Endothelial cell of umbilical vein (primary cell): ENCODE measurements at regions not wholly inside any gene's neighbourhood (a gene's known extent, or its start where the extent isn't known, plus 50 kb on each side); places are given as distances from the start of the nearest gene placed in this dataset.

ENCODE experiments used
- EZH2 ChIP-seq: IDR thresholded peaks from 2 replicates; pipeline ENCODE4 v1.6.1; 2012; ENCODE audit warnings: borderline replicate concordance, low read depth, mild to moderate bottlenecking, moderate library complexity, low read length, inconsistent platforms; ENCODE audit not compliant: severe bottlenecking
- MYC ChIP-seq: IDR thresholded peaks from one replicate; pipeline ENCODE4 v1.6.1; 2011; ENCODE audit warnings: mild to moderate bottlenecking, low read depth, low read length
- POLR2A ChIP-seq: IDR thresholded peaks from 2 replicates; pipeline ENCODE4 v1.6.1; 2012; ENCODE audit warnings: low read depth, mild to moderate bottlenecking, control low read depth, low read length
- POLR2AphosphoS5 ChIP-seq: IDR thresholded peaks from 2 replicates; pipeline ENCODE4 v1.6.1; 2012; ENCODE audit warnings: low read depth, mild to moderate bottlenecking, control low read depth, low read length, moderate library complexity; ENCODE audit not compliant: insufficient read depth
- TF ChIP-seq, protein P1 (sequence below), 2 donors: IDR thresholded peaks; 1 replicate in 1 of 2; 2 replicates in 1 of 2; pipeline ENCODE4 v1.5.1; 2011; ENCODE audit warnings: low read length in 2 of 2, mild to moderate bottlenecking in 2 of 2, moderate library complexity in 2 of 2, control low read depth in 1 of 2, inconsistent platforms in 1 of 2, low read depth in 1 of 2; ENCODE audit not compliant: insufficient read depth in 1 of 2; ENCODE audit errors: extremely low read depth in 1 of 2
- TF ChIP-seq, protein P2 (sequence below): IDR thresholded peaks from 2 replicates; pipeline ENCODE4 v1.6.1; 2011; ENCODE audit not compliant: insufficient read depth, insufficient read length

DNA sequence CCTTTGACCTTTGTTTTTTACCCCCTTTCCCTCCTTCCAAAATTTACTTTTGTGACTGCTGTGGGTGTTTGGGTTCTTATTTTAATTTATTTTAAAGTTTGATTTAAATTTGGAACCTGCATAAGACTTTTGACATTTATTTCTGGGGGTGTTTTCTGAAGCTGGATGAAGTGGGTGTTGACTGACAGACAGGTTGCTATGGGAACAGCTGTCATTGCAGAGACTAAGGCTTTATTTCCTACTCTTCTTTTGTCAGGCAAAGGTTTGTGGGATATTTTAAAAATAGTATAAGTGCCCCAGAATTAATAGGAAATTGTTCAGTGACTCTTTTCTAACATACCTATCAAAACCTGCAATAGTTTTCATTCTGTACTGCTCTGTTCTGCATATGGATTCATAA, 290.8 kb upstream of the ESRRG start:
- TF ChIP-seq, protein P1, sequence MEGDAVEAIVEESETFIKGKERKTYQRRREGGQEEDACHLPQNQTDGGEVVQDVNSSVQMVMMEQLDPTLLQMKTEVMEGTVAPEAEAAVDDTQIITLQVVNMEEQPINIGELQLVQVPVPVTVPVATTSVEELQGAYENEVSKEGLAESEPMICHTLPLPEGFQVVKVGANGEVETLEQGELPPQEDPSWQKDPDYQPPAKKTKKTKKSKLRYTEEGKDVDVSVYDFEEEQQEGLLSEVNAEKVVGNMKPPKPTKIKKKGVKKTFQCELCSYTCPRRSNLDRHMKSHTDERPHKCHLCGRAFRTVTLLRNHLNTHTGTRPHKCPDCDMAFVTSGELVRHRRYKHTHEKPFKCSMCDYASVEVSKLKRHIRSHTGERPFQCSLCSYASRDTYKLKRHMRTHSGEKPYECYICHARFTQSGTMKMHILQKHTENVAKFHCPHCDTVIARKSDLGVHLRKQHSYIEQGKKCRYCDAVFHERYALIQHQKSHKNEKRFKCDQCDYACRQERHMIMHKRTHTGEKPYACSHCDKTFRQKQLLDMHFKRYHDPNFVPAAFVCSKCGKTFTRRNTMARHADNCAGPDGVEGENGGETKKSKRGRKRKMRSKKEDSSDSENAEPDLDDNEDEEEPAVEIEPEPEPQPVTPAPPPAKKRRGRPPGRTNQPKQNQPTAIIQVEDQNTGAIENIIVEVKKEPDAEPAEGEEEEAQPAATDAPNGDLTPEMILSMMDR (IDR thresholded peaks at IDR 0.05; ENCODE audit: extremely low read depth in 1 of 2, insufficient read depth in 1 of 2, low read depth in 1 of 2, low read length in 2 of 2): no peak
- TF ChIP-seq POLR2AphosphoS5 (no peak), POLR2A (no peak), EZH2 (no peak), MYC (no peak)
- TF ChIP-seq, protein P2, sequence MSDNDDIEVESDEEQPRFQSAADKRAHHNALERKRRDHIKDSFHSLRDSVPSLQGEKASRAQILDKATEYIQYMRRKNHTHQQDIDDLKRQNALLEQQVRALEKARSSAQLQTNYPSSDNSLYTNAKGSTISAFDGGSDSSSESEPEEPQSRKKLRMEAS: no peak
